K562 (cell line): ENCODE measurements at regions not wholly inside any gene's neighbourhood (a gene's known extent, or its start where the extent isn't known, plus 50 kb on each side); places are given as distances from the start of the nearest gene placed in this dataset.

Source experiments
- ATAC-seq: fragments of 200-7000 bp; cut with Tn5 transposase; 3 replicates; pipeline ENCODE4 v1.9.1; 2020; ENCODE audit warnings: moderate library complexity
- BruUV-seq: library from RNA; stranded (reverse); fragments of 400-500 nt; replicated peaks from 2 replicates; lab custom pipeline; 2021; lab: Mats Ljungman, UMichigan
- CTCF ChIA-PET: fragments of 300-600 bp; formaldehyde crosslinking; extraction: SDS; loops from one replicate; lab custom pipeline; 2021; ENCODE audit warnings: low intra/inter-chr PET ratio; lab: Yijun Ruan, JAX
- POLR2A ChIA-PET: fragments of 300-600, 350-650 bp; sonication (Branson Sonifier 250); formaldehyde crosslinking; extraction: SDS; loops from one replicate; lab custom pipeline; 2021; ENCODE audit warnings: antibody characterized with exemption, inconsistent platforms; lab: Yijun Ruan, JAX
- DNase-seq, 4 experiments: peaks; one replicate each; pipeline versions ENCODE4 v3.0.0 to v3.0.0-alpha.2; 2011 to 2018; ENCODE audit warnings: low spot score in 3 of 4, mixed read lengths in 3 of 4; ENCODE audit errors: extremely low read depth in 1 of 4
- FAIRE-seq: peaks from 2 replicates; lab custom pipeline; 2011; peaks lifted over from hg19 to GRCh38; lab: Jason Lieb, UNC
- H2AFZ ChIP-seq: 2 replicates; pipeline ENCODE4 v1.6.0; 2011; ENCODE audit warnings: low read depth, low read length, control low read depth, inconsistent platforms
- H3K27ac ChIP-seq: fragments of 200-600 bp; 3 replicates; pipeline ENCODE4 v1.8.0; 2011; ENCODE audit warnings: low read depth, mild to moderate bottlenecking, control low read depth, inconsistent platforms, low read length, moderate library complexity, mixed read lengths; ENCODE audit errors: extremely low read depth
- H3K27me3 ChIP-seq, 2 experiments: fragments of 300-600 bp in 1 of 2; 2 replicates in 1 of 2; 3 replicates in 1 of 2; pipeline versions ENCODE4 v1.6.0 to v1.8.0; 2011; ENCODE audit warnings: inconsistent platforms in 2 of 2, low read length in 2 of 2, mild to moderate bottlenecking in 1 of 2, mixed read lengths in 1 of 2, moderate library complexity in 1 of 2; ENCODE audit not compliant: control insufficient read depth in 2 of 2, insufficient read depth in 2 of 2
- H3K36me3 ChIP-seq: fragments of 300-600 bp; 3 replicates; pipeline ENCODE4 v1.8.0; 2011; ENCODE audit warnings: mild to moderate bottlenecking, low read length, inconsistent platforms; ENCODE audit not compliant: control insufficient read depth, insufficient read depth
- H3K4me1 ChIP-seq, 2 experiments: fragments of 200-600 bp in 1 of 2; replicated peaks in 1 of 2; 2 replicates in 1 of 2; 3 replicates in 1 of 2; pipeline versions ENCODE4 v1.5.1 to v1.8.0; 2011; ENCODE audit warnings: inconsistent platforms in 2 of 2, low read length in 2 of 2, mild to moderate bottlenecking in 1 of 2, mixed read lengths in 1 of 2, moderate library complexity in 1 of 2; ENCODE audit not compliant: control insufficient read depth in 2 of 2, insufficient read depth in 2 of 2
- H3K4me2 ChIP-seq: 2 replicates; pipeline ENCODE4 v1.6.1; 2011; ENCODE audit warnings: low read length, control low read depth, inconsistent platforms, mixed read lengths; ENCODE audit not compliant: insufficient read depth
- H3K4me3 ChIP-seq: fragments of 200-600 bp; sonication (generic), shearing (Covaris generic); 2 replicates; pipeline ENCODE4 v1.5.1; 2016; ENCODE audit warnings: control low read depth, inconsistent platforms
- H3K79me2 ChIP-seq: fragments of 200-600 bp; 3 replicates; pipeline ENCODE4 v1.8.0; 2011; ENCODE audit warnings: low read length, inconsistent platforms; ENCODE audit not compliant: control insufficient read depth, insufficient read depth
- H3K9ac ChIP-seq, 2 experiments: 2 replicates each; pipeline versions ENCODE4 v1.6.0 to v1.6.1; 2011; ENCODE audit warnings: low read depth in 2 of 2, low read length in 2 of 2, control low read depth in 1 of 2, inconsistent platforms in 1 of 2, mild to moderate bottlenecking in 1 of 2, mixed read lengths in 1 of 2; ENCODE audit not compliant: insufficient read depth in 1 of 2
- H3K9me1 ChIP-seq: one replicate; pipeline ENCODE4 v1.6.0; 2011; ENCODE audit warnings: inconsistent platforms, mild to moderate bottlenecking, low read length, moderate library complexity; ENCODE audit not compliant: control insufficient read depth, insufficient read depth
- H3K9me3 ChIP-seq: replicated peaks from 2 replicates; pipeline ENCODE4 v1.5.1; 2011; ENCODE audit warnings: low read depth, low read length, inconsistent platforms; ENCODE audit not compliant: control insufficient read depth, insufficient read depth
- H4K20me1 ChIP-seq: replicated peaks from 2 replicates; pipeline ENCODE4 v1.6.1; 2011; ENCODE audit warnings: low read length, inconsistent platforms, mixed read lengths; ENCODE audit not compliant: control insufficient read depth, insufficient read depth
- CREBBP ChIP-seq: IDR thresholded peaks from one replicate; pipeline ENCODE4 v1.6.1; 2012; ENCODE audit warnings: low read depth, mild to moderate bottlenecking, control low read depth, inconsistent platforms, low read length
- KDM2B ChIP-seq: fragments of 250-450 bp; sonication (Bioruptor Pico); IDR thresholded peaks from 2 replicates; pipeline ENCODE4 v1.8.0; 2021; ENCODE audit warnings: mild to moderate bottlenecking, moderate library complexity
- PHB2 ChIP-seq: fragments of 450-650 bp; IDR thresholded peaks from 2 replicates; pipeline ENCODE4 v1.6.1; 2017; ENCODE audit warnings: low read depth
- RBM14 ChIP-seq: fragments of 200-400 bp; formaldehyde crosslinking; IDR thresholded peaks from 2 replicates; pipeline ENCODE4 v1.6.1; 2018; ENCODE audit warnings: low read depth, mild to moderate bottlenecking, low read length, moderate library complexity, borderline replicate concordance; ENCODE audit not compliant: insufficient read depth
- WGBS: fragments of 100-300 bp; shearing (Covaris generic); methylation state at CpG from one replicate; pipeline ENCODE4 v1.1.6; 2016; ENCODE audit warnings: low coverage, mixed read lengths; ENCODE audit not compliant: insufficient coverage; ENCODE audit errors: missing lambda C conversion rate; 5-methylcytosine and 5-hydroxymethylcytosine counted together
- in situ Hi-C: fragments of 300-500 bp; cut with MboI; formaldehyde crosslinking; loops from 4 replicates; pipeline ENCODE4 v1.15.0; 2018; ENCODE audit warnings: inconsistent platforms, mixed read lengths
- intact Hi-C: fragments of 100-400 bp; cut with micrococcal nuclease; formaldehyde crosslinking; loops from 2 replicates; pipeline ENCODE4 v1.14.2; 2022
- TF ChIP-seq, protein P1 (sequence below): sonication (generic); formaldehyde crosslinking; IDR thresholded peaks from 2 replicates; pipeline ENCODE4 v1.4.0; 2020; ENCODE audit warnings: mild to moderate bottlenecking, missing genetic modification reagents
- TF ChIP-seq, protein P2 (sequence below), 2 experiments: fragments of 450-650 bp; formaldehyde crosslinking in 1 of 2; IDR thresholded peaks; 2 replicates each; pipeline versions ENCODE4 v1.4.0 to v1.6.1; 2014 to 2020; ENCODE audit warnings: mild to moderate bottlenecking in 2 of 2, borderline replicate concordance in 1 of 2, low read depth in 1 of 2
- TF ChIP-seq, protein P3 (sequence below), 2 experiments: fragments of 450-650 bp in 1 of 2; IDR thresholded peaks; 2 replicates each; pipeline ENCODE4 v1.6.1; 2011 to 2017; ENCODE audit warnings: low read depth in 2 of 2, antibody characterized with exemption in 1 of 2, borderline replicate concordance in 1 of 2, low read length in 1 of 2, mild to moderate bottlenecking in 1 of 2, mixed read lengths in 1 of 2; ENCODE audit not compliant: control insufficient read depth in 1 of 2

DNA sequence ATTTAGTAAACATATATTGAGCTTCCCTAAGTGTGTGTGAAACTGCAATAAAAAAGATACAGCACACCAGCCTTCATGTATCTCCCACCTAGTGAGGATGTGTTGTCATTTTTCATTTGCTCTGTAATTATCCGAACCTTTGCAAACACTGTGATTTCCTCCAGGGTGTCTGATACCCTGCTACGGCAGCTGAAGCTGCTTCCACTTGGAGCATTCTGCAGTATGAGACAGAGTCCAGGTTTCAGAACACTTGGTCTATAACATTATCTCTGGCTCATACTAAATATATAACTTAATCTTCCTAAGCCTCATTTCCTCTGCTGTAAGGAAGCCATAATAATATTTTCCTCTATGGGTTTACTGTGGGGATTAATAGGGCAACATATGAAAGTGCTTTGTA, 1338.1 kb upstream of the SLC10A2 start:
- FAIRE-seq (no peak), ATAC-seq (no peak), DNase-seq (no peak)
- no peaks in the 10 kb centered on the region for H3K36me3 ChIP-seq
- no peak overlapping the region for H3K4me3 ChIP-seq
- BruUV-seq: no TSS peak
- ChIA-PET POLR2A (no interaction called here), CTCF (no interaction called here)
- no peak overlapping the region for H3K27ac ChIP-seq
- in situ Hi-C loops: no loop called here
- no peaks in the 10 kb centered on the region for H3K79me2 ChIP-seq
- no peaks in the 10 kb centered on the region for H3K9me3 ChIP-seq
- no peak overlapping the region for H3K9ac ChIP-seq
- no peaks in the 10 kb centered on the region for H3K9me1 ChIP-seq
- H4K20me1 ChIP-seq: no peaks in the 10 kb centered on the region
- no peak overlapping the region for H2AFZ ChIP-seq
- no peak overlapping the region for H3K4me2 ChIP-seq
- no peaks in the 10 kb centered on the region for H3K4me1 ChIP-seq
- intact Hi-C loops: no loop called here
- no peaks in the 10 kb centered on the region for H3K27me3 ChIP-seq
- 11% methylated on average over 2 of the region's 2 CpGs for WGBS
- no peak for TF ChIP-seq PHB2
- no peak for TF ChIP-seq KDM2B (CRISPR knock-in tag)
- TF ChIP-seq, protein P1, sequence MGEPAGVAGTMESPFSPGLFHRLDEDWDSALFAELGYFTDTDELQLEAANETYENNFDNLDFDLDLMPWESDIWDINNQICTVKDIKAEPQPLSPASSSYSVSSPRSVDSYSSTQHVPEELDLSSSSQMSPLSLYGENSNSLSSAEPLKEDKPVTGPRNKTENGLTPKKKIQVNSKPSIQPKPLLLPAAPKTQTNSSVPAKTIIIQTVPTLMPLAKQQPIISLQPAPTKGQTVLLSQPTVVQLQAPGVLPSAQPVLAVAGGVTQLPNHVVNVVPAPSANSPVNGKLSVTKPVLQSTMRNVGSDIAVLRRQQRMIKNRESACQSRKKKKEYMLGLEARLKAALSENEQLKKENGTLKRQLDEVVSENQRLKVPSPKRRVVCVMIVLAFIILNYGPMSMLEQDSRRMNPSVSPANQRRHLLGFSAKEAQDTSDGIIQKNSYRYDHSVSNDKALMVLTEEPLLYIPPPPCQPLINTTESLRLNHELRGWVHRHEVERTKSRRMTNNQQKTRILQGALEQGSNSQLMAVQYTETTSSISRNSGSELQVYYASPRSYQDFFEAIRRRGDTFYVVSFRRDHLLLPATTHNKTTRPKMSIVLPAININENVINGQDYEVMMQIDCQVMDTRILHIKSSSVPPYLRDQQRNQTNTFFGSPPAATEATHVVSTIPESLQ: no peak
- no peak for TF ChIP-seq RBM14
- TF ChIP-seq, protein P2, sequence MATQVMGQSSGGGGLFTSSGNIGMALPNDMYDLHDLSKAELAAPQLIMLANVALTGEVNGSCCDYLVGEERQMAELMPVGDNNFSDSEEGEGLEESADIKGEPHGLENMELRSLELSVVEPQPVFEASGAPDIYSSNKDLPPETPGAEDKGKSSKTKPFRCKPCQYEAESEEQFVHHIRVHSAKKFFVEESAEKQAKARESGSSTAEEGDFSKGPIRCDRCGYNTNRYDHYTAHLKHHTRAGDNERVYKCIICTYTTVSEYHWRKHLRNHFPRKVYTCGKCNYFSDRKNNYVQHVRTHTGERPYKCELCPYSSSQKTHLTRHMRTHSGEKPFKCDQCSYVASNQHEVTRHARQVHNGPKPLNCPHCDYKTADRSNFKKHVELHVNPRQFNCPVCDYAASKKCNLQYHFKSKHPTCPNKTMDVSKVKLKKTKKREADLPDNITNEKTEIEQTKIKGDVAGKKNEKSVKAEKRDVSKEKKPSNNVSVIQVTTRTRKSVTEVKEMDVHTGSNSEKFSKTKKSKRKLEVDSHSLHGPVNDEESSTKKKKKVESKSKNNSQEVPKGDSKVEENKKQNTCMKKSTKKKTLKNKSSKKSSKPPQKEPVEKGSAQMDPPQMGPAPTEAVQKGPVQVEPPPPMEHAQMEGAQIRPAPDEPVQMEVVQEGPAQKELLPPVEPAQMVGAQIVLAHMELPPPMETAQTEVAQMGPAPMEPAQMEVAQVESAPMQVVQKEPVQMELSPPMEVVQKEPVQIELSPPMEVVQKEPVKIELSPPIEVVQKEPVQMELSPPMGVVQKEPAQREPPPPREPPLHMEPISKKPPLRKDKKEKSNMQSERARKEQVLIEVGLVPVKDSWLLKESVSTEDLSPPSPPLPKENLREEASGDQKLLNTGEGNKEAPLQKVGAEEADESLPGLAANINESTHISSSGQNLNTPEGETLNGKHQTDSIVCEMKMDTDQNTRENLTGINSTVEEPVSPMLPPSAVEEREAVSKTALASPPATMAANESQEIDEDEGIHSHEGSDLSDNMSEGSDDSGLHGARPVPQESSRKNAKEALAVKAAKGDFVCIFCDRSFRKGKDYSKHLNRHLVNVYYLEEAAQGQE (IDR thresholded peaks at IDR 0.05; ENCODE audit: borderline replicate concordance): no peak
- TF ChIP-seq, protein P2 (CRISPR knock-in tag; IDR thresholded peaks at IDR 0.05; ENCODE audit: low read depth): no peak
- TF ChIP-seq, protein P3, sequence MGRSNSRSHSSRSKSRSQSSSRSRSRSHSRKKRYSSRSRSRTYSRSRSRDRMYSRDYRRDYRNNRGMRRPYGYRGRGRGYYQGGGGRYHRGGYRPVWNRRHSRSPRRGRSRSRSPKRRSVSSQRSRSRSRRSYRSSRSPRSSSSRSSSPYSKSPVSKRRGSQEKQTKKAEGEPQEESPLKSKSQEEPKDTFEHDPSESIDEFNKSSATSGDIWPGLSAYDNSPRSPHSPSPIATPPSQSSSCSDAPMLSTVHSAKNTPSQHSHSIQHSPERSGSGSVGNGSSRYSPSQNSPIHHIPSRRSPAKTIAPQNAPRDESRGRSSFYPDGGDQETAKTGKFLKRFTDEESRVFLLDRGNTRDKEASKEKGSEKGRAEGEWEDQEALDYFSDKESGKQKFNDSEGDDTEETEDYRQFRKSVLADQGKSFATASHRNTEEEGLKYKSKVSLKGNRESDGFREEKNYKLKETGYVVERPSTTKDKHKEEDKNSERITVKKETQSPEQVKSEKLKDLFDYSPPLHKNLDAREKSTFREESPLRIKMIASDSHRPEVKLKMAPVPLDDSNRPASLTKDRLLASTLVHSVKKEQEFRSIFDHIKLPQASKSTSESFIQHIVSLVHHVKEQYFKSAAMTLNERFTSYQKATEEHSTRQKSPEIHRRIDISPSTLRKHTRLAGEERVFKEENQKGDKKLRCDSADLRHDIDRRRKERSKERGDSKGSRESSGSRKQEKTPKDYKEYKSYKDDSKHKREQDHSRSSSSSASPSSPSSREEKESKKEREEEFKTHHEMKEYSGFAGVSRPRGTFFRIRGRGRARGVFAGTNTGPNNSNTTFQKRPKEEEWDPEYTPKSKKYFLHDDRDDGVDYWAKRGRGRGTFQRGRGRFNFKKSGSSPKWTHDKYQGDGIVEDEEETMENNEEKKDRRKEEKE (IDR thresholded peaks at IDR 0.05; ENCODE audit: borderline replicate concordance in 1 of 2, control insufficient read depth in 1 of 2, low read depth in 2 of 2, low read length in 1 of 2): no peak
- no peak for TF ChIP-seq CREBBP
